Parathyroid adenoma (tissue), 2 donors: ENCODE measurements at regions not wholly inside any gene's neighbourhood (a gene's known extent, or its start where the extent isn't known, plus 50 kb on each side); places are given as distances from the start of the nearest gene placed in this dataset.

ENCODE experiments used
- H2AFZ ChIP-seq: fragments of 300-600 bp; sonication (generic); one replicate; pipeline ENCODE4 v1.7.0; 2017; ENCODE audit warnings: antibody characterized with exemption, mild to moderate bottlenecking
- H3K27ac ChIP-seq: fragments of 300-600 bp; sonication (generic); one replicate; pipeline ENCODE4 v1.7.0; 2017
- H3K27me3 ChIP-seq: fragments of 300-600 bp; sonication (generic); one replicate; pipeline ENCODE4 v1.7.0; 2017; ENCODE audit warnings: low read length; ENCODE audit not compliant: control insufficient read depth, insufficient read depth
- H3K36me3 ChIP-seq: fragments of 300-600 bp; sonication (generic); one replicate; pipeline ENCODE4 v1.7.0; 2017; ENCODE audit warnings: low read length; ENCODE audit not compliant: control insufficient read depth, insufficient read depth
- H3K4me1 ChIP-seq: fragments of 300-600 bp; sonication (generic); one replicate; pipeline ENCODE4 v1.7.0; 2017; ENCODE audit warnings: control low read depth
- H3K4me2 ChIP-seq: fragments of 300-600 bp; sonication (generic); one replicate; pipeline ENCODE4 v1.7.0; 2017; ENCODE audit warnings: low read length
- H3K4me3 ChIP-seq: fragments of 300-600 bp; sonication (generic); one replicate; pipeline ENCODE4 v1.7.0; 2017; ENCODE audit warnings: low read depth, low read length
- H3K79me2 ChIP-seq: fragments of 300-600 bp; sonication (generic); one replicate; pipeline ENCODE4 v1.7.0; 2017; ENCODE audit warnings: control low read depth
- H3K9ac ChIP-seq: fragments of 300-600 bp; sonication (generic); one replicate; pipeline ENCODE4 v1.7.0; 2017; ENCODE audit warnings: mild to moderate bottlenecking
- H3K9me3 ChIP-seq: fragments of 300-600 bp; sonication (generic); one replicate; pipeline ENCODE4 v1.7.0; 2017; ENCODE audit warnings: low read length; ENCODE audit not compliant: control insufficient read depth
- TF ChIP-seq, protein P1 (sequence below): fragments of 300-600 bp; sonication (generic); IDR thresholded peaks from one replicate; pipeline ENCODE4 v1.7.0; 2017; ENCODE audit warnings: antibody characterized with exemption, mild to moderate bottlenecking
- donor health status: primary hyperparathyroidism.

DNA sequence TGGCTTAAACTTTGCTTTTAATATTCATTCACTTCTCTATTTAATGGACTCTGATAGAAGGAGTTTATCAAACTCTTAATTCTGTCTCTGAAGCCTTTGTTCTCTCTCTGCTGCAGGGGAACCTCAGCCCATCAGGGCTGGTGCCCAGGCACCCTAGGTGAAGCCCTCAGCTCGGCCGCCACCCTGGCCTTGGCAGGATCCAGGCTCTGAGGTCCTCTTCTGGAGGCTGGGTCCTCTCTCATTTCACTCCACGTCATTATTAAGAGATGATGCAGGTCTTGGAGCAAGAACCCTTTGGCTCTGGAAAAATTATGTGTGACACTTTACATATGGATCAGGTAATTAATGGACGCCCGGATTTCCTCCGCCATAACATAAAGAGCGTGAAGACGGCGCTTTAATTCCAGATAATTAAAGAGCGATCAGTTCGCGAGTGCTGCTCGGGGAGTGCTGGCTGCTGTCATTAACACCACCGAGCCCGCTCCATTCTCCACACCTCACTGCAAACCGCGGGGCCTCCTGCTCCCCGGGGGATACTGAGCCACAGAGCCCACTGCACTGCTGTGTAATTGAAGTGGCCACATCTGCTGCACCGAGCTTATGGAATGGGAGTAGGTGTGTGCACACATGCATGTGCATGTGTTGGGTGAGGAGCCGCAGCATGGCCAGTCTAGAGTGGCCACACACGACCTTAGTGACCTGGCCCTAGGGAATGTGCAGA is 259.4 kb upstream of the TNRC6C start:
- H3K27ac ChIP-seq: no peak overlapping the region
- H3K27me3 ChIP-seq: no peaks in the 10 kb centered on the region
- H2AFZ ChIP-seq: no peak overlapping the region
- no peaks in the 10 kb centered on the region for H3K36me3 ChIP-seq
- peaks cover under 1% of the 10 kb centered on the region for H3K9me3 ChIP-seq
- H3K9ac ChIP-seq: no peak overlapping the region
- H3K4me2 ChIP-seq: no peak overlapping the region
- TF ChIP-seq, protein P1, sequence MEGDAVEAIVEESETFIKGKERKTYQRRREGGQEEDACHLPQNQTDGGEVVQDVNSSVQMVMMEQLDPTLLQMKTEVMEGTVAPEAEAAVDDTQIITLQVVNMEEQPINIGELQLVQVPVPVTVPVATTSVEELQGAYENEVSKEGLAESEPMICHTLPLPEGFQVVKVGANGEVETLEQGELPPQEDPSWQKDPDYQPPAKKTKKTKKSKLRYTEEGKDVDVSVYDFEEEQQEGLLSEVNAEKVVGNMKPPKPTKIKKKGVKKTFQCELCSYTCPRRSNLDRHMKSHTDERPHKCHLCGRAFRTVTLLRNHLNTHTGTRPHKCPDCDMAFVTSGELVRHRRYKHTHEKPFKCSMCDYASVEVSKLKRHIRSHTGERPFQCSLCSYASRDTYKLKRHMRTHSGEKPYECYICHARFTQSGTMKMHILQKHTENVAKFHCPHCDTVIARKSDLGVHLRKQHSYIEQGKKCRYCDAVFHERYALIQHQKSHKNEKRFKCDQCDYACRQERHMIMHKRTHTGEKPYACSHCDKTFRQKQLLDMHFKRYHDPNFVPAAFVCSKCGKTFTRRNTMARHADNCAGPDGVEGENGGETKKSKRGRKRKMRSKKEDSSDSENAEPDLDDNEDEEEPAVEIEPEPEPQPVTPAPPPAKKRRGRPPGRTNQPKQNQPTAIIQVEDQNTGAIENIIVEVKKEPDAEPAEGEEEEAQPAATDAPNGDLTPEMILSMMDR: no peak
- H3K4me1 ChIP-seq: no peaks in the 10 kb centered on the region
- H3K4me3 ChIP-seq: no peak overlapping the region
- H3K79me2 ChIP-seq: no peaks in the 10 kb centered on the region

DNA sequence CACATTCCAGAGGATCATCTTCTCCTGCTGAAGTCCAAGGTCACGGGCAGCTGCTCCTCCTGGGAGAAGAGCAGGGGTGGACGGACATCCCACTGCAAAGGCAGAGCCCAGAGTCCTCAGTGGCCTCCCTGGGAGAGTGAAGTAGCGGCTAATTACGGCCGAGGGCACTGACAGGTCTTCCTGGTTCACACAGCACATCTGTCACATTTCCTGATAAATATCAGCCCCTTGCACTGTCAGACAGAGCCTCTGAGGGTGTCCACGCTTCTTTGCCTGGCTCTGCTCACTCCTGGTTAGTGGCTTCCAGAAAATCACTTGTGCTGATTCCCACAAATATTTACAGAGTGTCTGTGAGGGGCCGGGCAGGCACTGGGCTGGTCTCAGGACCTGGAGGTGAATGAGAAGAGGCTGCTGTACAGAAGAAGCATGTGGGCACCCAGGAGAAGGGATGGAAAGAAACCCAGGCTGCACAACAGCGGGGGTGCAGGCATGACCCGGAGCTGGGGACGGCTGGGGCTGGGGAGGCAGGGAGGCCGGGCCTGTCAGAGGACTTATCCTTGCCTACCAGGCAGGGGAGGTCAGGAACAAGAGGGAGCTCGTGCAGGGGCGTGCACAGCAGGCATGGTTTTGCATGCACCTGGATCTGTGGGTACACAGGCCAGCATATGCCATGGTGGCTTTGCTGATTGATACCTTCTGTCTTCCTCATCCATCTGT is 258.2 kb upstream of the TNRC6C start:
- TF ChIP-seq, protein P1: no peak
- no peaks in the 10 kb centered on the region for H3K4me1 ChIP-seq
- H3K36me3 ChIP-seq: no peaks in the 10 kb centered on the region
- H3K27me3 ChIP-seq: no peaks in the 10 kb centered on the region
- H3K4me2 ChIP-seq: no peak overlapping the region
- H2AFZ ChIP-seq: no peak overlapping the region
- peaks cover 4% of the 10 kb centered on the region for H3K9me3 ChIP-seq
- no peak overlapping the region for H3K4me3 ChIP-seq
- no peak overlapping the region for H3K9ac ChIP-seq
- H3K27ac ChIP-seq: no peak overlapping the region
- no peaks in the 10 kb centered on the region for H3K79me2 ChIP-seq

DNA sequence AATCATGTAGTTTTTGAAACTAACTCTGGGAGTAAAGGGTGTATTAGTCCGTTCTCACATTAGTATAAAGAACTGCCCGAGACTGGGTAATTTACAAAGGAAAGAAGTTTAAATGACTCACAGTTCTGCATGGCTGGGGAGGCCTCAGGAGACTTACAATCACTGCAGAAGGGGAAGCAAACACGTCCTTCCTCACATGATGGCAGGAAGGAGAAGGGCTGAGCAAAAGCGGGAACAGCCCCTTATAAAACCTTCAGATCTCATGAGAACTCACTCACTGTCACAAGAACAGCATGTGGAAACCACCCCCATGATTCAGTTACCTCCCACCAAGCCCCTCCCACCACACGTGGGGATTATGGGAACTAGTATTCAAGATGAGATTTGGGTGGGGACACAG is 256.5 kb upstream of the TNRC6C start:
- H3K9ac ChIP-seq: no peak overlapping the region
- H3K4me2 ChIP-seq: no peak overlapping the region
- H3K36me3 ChIP-seq: no peaks in the 10 kb centered on the region
- H2AFZ ChIP-seq: no peak overlapping the region
- TF ChIP-seq, protein P1: no peak
- H3K27me3 ChIP-seq: no peaks in the 10 kb centered on the region
- H3K4me3 ChIP-seq: no peak overlapping the region
- no peaks in the 10 kb centered on the region for H3K4me1 ChIP-seq
- H3K79me2 ChIP-seq: no peaks in the 10 kb centered on the region
- H3K27ac ChIP-seq: no peak overlapping the region
- peaks cover 4% of the 10 kb centered on the region for H3K9me3 ChIP-seq

DNA sequence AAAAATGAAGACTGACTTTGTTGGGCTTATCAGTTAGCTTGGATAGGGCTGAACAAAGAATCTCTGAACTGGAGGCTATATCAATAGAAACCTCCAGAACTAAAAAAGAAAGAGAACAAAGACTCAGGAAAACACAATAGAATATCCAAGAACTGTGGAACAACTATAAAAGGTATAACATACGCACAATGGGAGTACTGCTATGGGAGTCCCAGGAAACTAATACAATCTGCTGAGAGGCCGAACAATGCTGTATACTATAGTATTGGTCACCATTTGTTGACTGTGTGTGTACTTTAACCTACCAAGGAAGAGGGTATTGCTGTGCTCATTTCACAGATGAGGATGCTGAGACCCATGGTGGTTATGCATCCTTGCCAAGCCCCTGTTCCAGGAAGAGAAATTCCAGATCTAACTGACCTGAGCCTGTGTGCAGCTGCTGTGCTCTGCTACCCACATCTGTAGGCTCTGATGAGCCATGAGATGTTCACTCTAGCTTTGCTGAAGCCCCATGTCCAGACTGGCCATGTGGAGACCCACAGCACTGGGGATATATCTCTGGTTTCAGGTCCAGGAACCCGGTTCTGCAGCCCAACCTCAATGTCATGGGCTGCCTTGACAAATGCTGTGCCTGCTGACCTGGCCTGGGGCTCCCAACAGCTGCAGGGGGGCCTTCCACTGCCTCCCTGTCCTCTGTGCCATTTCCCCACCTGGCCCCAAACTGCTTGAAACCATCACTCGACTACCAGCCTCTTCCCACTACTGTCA is 254.3 kb upstream of the TNRC6C start:
- Histone ChIP-seq H3K4me3 (no peak overlapping the region), H3K27me3 (no peaks in the 10 kb centered on the region), H3K4me1 (no peaks in the 10 kb centered on the region), H2AFZ (no peak overlapping the region), H3K9ac (no peak overlapping the region), H3K27ac (no peak overlapping the region), H3K36me3 (no peaks in the 10 kb centered on the region), H3K9me3 (peaks cover 4% of the 10 kb centered on the region), H3K79me2 (no peaks in the 10 kb centered on the region), H3K4me2 (no peak overlapping the region)
- TF ChIP-seq, protein P1: no peak
